ENCODE measurements at regions not wholly inside any gene's neighbourhood (a gene's known extent, or its start where the extent isn't known, plus 50 kb on each side); places are given as distances from the start of the nearest gene placed in this dataset.

GRCh38 chr5:24068524-24068923 is 561.1 kb downstream of the PRDM9 start:
- H3K9ac ChIP-seq (ENCODE audit: insufficient read depth, low read depth, low read length): no peak overlapping the region
- no peaks in the 10 kb centered on the region for H3K36me3 ChIP-seq (replicated peaks in 1 of 2; ENCODE audit: control insufficient read depth in 1 of 2, insufficient read depth in 2 of 2, low read length in 2 of 2)
- H3K9me3 ChIP-seq (ENCODE audit: low read length): peaks cover 32% of the 10 kb centered on the region
- FAIRE-seq (no peak), ATAC-seq (no peak), DNase-seq (ENCODE audit: low spot score) (no peak)
- no peak for TF ChIP-seq KDM3A (CRISPR knock-in tag; IDR thresholded peaks at IDR 0.05; ENCODE audit: low read depth)
- H2AFZ ChIP-seq (ENCODE audit: low read length): no peak overlapping the region
- no TSS peak for BruUV-seq (replicated peaks)
- POLR2A ChIA-PET: no interaction called here
- H3K4me2 ChIP-seq (ENCODE audit: low read depth, low read length): no peak overlapping the region
- no peak overlapping the region for H3K4me3 ChIP-seq (replicated peaks in 1 of 3; ENCODE audit: insufficient read depth in 1 of 3, low read depth in 2 of 3, low read length in 3 of 3)
- no peaks in the 10 kb centered on the region for H4K20me1 ChIP-seq (ENCODE audit: insufficient read depth, low read length)
- H3K4me1 ChIP-seq (ENCODE audit: insufficient read depth, low read length): no peaks in the 10 kb centered on the region
- H3K79me2 ChIP-seq (ENCODE audit: insufficient read depth, low read length): no peaks in the 10 kb centered on the region
- intact Hi-C loops (cut with micrococcal nuclease; ENCODE audit: unreplicated experiment) (no loop called here), in situ Hi-C loops (cut with HindIII; ENCODE audit: extremely low pct_ligation_motif_present, low pct_unique_long_range_greater_than_20kb) (no loop called here)
- no peaks in the 10 kb centered on the region for H3K27me3 ChIP-seq (ENCODE audit: control insufficient read depth in 1 of 2, insufficient read depth in 2 of 2, low read length in 2 of 2)
- 13% methylated on average over 3 of the region's 3 CpGs for WGBS (ENCODE audit: low lambda C conversion rate)
- no peak overlapping the region for H3K27ac ChIP-seq (ENCODE audit: extremely low read length, insufficient read depth, low read length)
- CTCF ChIA-PET (ENCODE audit: low intra/inter-chr PET ratio, low total read pairs): no interaction called here

GRCh38 chr5:24073107-24073506 is 565.7 kb downstream of the PRDM9 start:
- FAIRE-seq (no peak), ATAC-seq (no peak), DNase-seq (ENCODE audit: low spot score) (no peak)
- TF ChIP-seq NFKBIZ (CRISPR knock-in tag; IDR thresholded peaks at IDR 0.05) (no peak), GATAD2A (CRISPR knock-in tag; IDR thresholded peaks at IDR 0.05) (no peak), ZZZ3 (CRISPR knock-in tag; IDR thresholded peaks at IDR 0.05; ENCODE audit: borderline replicate concordance) (no peak), RARA (CRISPR knock-in tag; IDR thresholded peaks at IDR 0.05) (no peak), SMARCC2 (IDR thresholded peaks at IDR 0.05) (no peak), FOXA3 (CRISPR knock-in tag; IDR thresholded peaks at IDR 0.05) (no peak), YEATS2 (CRISPR knock-in tag; IDR thresholded peaks at IDR 0.05; ENCODE audit: borderline replicate concordance) (no peak), PHF5A (CRISPR knock-in tag; IDR thresholded peaks at IDR 0.05; ENCODE audit: low read depth, unreplicated experiment) (no peak), ZNF75D (CRISPR knock-in tag; IDR thresholded peaks at IDR 0.05; ENCODE audit: borderline replicate concordance) (no peak), RARG (CRISPR knock-in tag; IDR thresholded peaks at IDR 0.05; ENCODE audit: low read depth) (no peak)
- TF ChIP-seq, protein P1, sequence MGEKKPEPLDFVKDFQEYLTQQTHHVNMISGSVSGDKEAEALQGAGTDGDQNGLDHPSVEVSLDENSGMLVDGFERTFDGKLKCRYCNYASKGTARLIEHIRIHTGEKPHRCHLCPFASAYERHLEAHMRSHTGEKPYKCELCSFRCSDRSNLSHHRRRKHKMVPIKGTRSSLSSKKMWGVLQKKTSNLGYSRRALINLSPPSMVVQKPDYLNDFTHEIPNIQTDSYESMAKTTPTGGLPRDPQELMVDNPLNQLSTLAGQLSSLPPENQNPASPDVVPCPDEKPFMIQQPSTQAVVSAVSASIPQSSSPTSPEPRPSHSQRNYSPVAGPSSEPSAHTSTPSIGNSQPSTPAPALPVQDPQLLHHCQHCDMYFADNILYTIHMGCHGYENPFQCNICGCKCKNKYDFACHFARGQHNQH (CRISPR knock-in tag; IDR thresholded peaks at IDR 0.05): no peak
- TF ChIP-seq, protein P2, sequence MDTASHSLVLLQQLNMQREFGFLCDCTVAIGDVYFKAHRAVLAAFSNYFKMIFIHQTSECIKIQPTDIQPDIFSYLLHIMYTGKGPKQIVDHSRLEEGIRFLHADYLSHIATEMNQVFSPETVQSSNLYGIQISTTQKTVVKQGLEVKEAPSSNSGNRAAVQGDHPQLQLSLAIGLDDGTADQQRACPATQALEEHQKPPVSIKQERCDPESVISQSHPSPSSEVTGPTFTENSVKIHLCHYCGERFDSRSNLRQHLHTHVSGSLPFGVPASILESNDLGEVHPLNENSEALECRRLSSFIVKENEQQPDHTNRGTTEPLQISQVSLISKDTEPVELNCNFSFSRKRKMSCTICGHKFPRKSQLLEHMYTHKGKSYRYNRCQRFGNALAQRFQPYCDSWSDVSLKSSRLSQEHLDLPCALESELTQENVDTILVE (CRISPR knock-in tag; IDR thresholded peaks at IDR 0.05): no peak
- no peaks in the 10 kb centered on the region for H3K79me2 ChIP-seq (ENCODE audit: insufficient read depth, low read length)
- POLR2A ChIA-PET: no interaction called here
- no TSS peak for BruUV-seq (replicated peaks)
- H3K9ac ChIP-seq (ENCODE audit: insufficient read depth, low read depth, low read length): no peak overlapping the region
- no peaks in the 10 kb centered on the region for H3K36me3 ChIP-seq (replicated peaks in 1 of 2; ENCODE audit: control insufficient read depth in 1 of 2, insufficient read depth in 2 of 2, low read length in 2 of 2)
- no peak overlapping the region for H3K4me3 ChIP-seq (replicated peaks in 1 of 3; ENCODE audit: insufficient read depth in 1 of 3, low read depth in 2 of 3, low read length in 3 of 3)
- no peak overlapping the region for H3K27ac ChIP-seq (ENCODE audit: extremely low read length, insufficient read depth, low read length)
- H4K20me1 ChIP-seq (ENCODE audit: insufficient read depth, low read length): no peaks in the 10 kb centered on the region
- no peaks in the 10 kb centered on the region for H3K27me3 ChIP-seq (ENCODE audit: control insufficient read depth in 1 of 2, insufficient read depth in 2 of 2, low read length in 2 of 2)
- peaks cover 34% of the 10 kb centered on the region for H3K9me3 ChIP-seq (ENCODE audit: low read length)
- in situ Hi-C loops (cut with HindIII; ENCODE audit: extremely low pct_ligation_motif_present, low pct_unique_long_range_greater_than_20kb) (no loop called here), intact Hi-C loops (cut with micrococcal nuclease; ENCODE audit: unreplicated experiment) (no loop called here)
- H2AFZ ChIP-seq (ENCODE audit: low read length): no peak overlapping the region
- no peak overlapping the region for H3K4me2 ChIP-seq (ENCODE audit: low read depth, low read length)
- H3K4me1 ChIP-seq (ENCODE audit: insufficient read depth, low read length): no peaks in the 10 kb centered on the region
- CTCF ChIA-PET (ENCODE audit: low intra/inter-chr PET ratio, low total read pairs): no interaction called here
- WGBS (ENCODE audit: low lambda C conversion rate): 5% methylated on average over 4 of the region's 4 CpGs

Measured in HepG2 (cell line).